Neural cell (in vitro differentiated cells): ENCODE measurements at regions not wholly inside any gene's neighbourhood (a gene's known extent, or its start where the extent isn't known, plus 50 kb on each side); places are given as distances from the start of the nearest gene placed in this dataset.

Source experiments
- H2AFZ ChIP-seq: fragments of 200-600, 300-800 bp; sonication (generic), shearing (Covaris generic); 2 replicates; pipeline ENCODE4 v1.6.0; 2014; ENCODE audit warnings: low read depth, mild to moderate bottlenecking, antibody characterized with exemption, low read length, moderate library complexity
- H3F3A ChIP-seq: fragments of 200-600 bp; shearing (Covaris generic); 2 replicates; pipeline ENCODE4 v1.6.1; 2016; ENCODE audit warnings: mild to moderate bottlenecking, moderate library complexity, mixed read lengths, antibody characterized with exemption, low read length; ENCODE audit not compliant: insufficient read depth, poor library complexity, severe bottlenecking
- H3K27ac ChIP-seq: fragments of 200-600, 300-800 bp; sonication (generic), shearing (Covaris generic); 2 replicates; pipeline ENCODE4 v1.5.1; 2014; ENCODE audit warnings: mild to moderate bottlenecking, low read length, moderate library complexity
- H3K27me3 ChIP-seq: fragments of 300-800, 200-600 bp; sonication (generic), shearing (Covaris generic); 2 replicates; pipeline ENCODE4 v1.6.0; 2014; ENCODE audit warnings: mild to moderate bottlenecking, low read depth, low read length, moderate library complexity; ENCODE audit not compliant: insufficient read depth
- H3K36me3 ChIP-seq: fragments of 300-800, 200-600 bp; sonication (generic), shearing (Covaris generic); 2 replicates; pipeline ENCODE4 v1.5.1; 2014; ENCODE audit warnings: mild to moderate bottlenecking, antibody characterized with exemption, low read length, moderate library complexity; ENCODE audit not compliant: insufficient read depth
- H3K4me2 ChIP-seq: fragments of 300-800, 200-600 bp; sonication (generic), shearing (Covaris generic); 2 replicates; pipeline ENCODE4 v1.6.0; 2014; ENCODE audit warnings: mild to moderate bottlenecking, low read length
- H3K4me3 ChIP-seq: fragments of 300-800, 200-600 bp; sonication (generic), shearing (Covaris generic); 2 replicates; pipeline ENCODE4 v1.5.1; 2014; ENCODE audit warnings: mild to moderate bottlenecking, low read length, moderate library complexity
- H3K79me2 ChIP-seq: fragments of 200-600 bp; shearing (Covaris generic); replicated peaks from 2 replicates; pipeline ENCODE4 v1.6.0; 2014; ENCODE audit warnings: mild to moderate bottlenecking, low read length, moderate library complexity; ENCODE audit not compliant: insufficient read depth
- H3K9ac ChIP-seq: fragments of 300-800, 200-600 bp; sonication (generic), shearing (Covaris generic); 2 replicates; pipeline ENCODE4 v1.6.1; 2016; ENCODE audit warnings: mild to moderate bottlenecking, low read length, mixed read lengths
- H3K9me2 ChIP-seq: fragments of 200-600 bp; shearing (Covaris generic); 2 replicates; pipeline ENCODE4 v1.6.1; 2016; ENCODE audit warnings: mild to moderate bottlenecking, low read length, mixed read lengths; ENCODE audit not compliant: insufficient read depth
- H3K9me3 ChIP-seq: fragments of 200-600, 300-800 bp; sonication (generic), shearing (Covaris generic); 2 replicates; pipeline ENCODE4 v1.6.1; 2016; ENCODE audit warnings: mild to moderate bottlenecking, mixed run types, low read length, moderate library complexity, mixed read lengths
- H4K20me1 ChIP-seq: fragments of 200-600 bp; shearing (Covaris generic); 2 replicates; pipeline ENCODE4 v1.6.1; 2016; ENCODE audit warnings: mild to moderate bottlenecking, mixed run types; ENCODE audit not compliant: insufficient read depth
- EP300 ChIP-seq: fragments of 450-650 bp; conservative IDR thresholded peaks from 2 replicates; pipeline ENCODE4 v1.6.1; 2014; ENCODE audit warnings: antibody characterized with exemption, mild to moderate bottlenecking, moderate library complexity; ENCODE audit not compliant: poor library complexity, severe bottlenecking
- MXI1 ChIP-seq: fragments of 450-650 bp; conservative IDR thresholded peaks from 2 replicates; pipeline ENCODE4 v1.6.1; 2014; ENCODE audit warnings: antibody characterized with exemption, mild to moderate bottlenecking; ENCODE audit not compliant: poor library complexity, severe bottlenecking
- POLR2AphosphoS5 ChIP-seq: IDR thresholded peaks from 2 replicates; pipeline ENCODE4 v1.6.1; 2012
- RAD21 ChIP-seq: fragments of 450-650 bp; conservative IDR thresholded peaks from 2 replicates; pipeline ENCODE4 v1.6.1; 2014; ENCODE audit warnings: antibody characterized with exemption, mild to moderate bottlenecking, moderate library complexity
- SMC3 ChIP-seq: fragments of 450-650 bp; conservative IDR thresholded peaks from 2 replicates; pipeline ENCODE4 v1.6.1; 2014; ENCODE audit warnings: antibody characterized with exemption, mild to moderate bottlenecking, moderate library complexity; ENCODE audit not compliant: poor library complexity
- TAF1 ChIP-seq: IDR thresholded peaks from 2 replicates; pipeline ENCODE4 v1.6.1; 2012; ENCODE audit warnings: low read depth
- TF ChIP-seq, protein P1 (sequence below): IDR thresholded peaks from 2 replicates; pipeline ENCODE4 v1.6.1; 2012; ENCODE audit warnings: borderline replicate concordance

DNA sequence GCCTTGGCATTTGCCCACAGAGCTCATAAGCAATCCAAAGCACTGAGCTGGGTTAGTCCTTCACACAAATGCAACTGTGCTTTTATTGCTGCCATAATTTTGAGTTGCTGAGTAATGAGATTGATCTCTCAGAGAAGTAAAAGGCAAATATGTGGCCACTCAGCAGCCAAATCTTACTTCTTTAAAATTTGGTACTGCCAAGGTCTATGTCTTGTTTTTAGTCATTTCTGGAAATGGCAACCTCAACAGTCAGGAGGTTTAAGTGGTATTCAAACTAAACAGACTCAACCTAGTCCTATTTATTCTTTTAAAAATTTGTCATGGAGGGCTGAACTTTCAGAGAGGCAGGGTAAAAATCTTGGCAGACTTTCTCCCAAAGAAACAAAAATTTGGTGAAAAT lies 216.4 kb upstream of the GJB5 start:
- no peaks in the 10 kb centered on the region for H3F3A ChIP-seq
- no peak overlapping the region for H3K4me2 ChIP-seq
- H3K9me2 ChIP-seq = no peaks in the 10 kb centered on the region
- no peak for TF ChIP-seq RAD21
- TF ChIP-seq, protein P1, sequence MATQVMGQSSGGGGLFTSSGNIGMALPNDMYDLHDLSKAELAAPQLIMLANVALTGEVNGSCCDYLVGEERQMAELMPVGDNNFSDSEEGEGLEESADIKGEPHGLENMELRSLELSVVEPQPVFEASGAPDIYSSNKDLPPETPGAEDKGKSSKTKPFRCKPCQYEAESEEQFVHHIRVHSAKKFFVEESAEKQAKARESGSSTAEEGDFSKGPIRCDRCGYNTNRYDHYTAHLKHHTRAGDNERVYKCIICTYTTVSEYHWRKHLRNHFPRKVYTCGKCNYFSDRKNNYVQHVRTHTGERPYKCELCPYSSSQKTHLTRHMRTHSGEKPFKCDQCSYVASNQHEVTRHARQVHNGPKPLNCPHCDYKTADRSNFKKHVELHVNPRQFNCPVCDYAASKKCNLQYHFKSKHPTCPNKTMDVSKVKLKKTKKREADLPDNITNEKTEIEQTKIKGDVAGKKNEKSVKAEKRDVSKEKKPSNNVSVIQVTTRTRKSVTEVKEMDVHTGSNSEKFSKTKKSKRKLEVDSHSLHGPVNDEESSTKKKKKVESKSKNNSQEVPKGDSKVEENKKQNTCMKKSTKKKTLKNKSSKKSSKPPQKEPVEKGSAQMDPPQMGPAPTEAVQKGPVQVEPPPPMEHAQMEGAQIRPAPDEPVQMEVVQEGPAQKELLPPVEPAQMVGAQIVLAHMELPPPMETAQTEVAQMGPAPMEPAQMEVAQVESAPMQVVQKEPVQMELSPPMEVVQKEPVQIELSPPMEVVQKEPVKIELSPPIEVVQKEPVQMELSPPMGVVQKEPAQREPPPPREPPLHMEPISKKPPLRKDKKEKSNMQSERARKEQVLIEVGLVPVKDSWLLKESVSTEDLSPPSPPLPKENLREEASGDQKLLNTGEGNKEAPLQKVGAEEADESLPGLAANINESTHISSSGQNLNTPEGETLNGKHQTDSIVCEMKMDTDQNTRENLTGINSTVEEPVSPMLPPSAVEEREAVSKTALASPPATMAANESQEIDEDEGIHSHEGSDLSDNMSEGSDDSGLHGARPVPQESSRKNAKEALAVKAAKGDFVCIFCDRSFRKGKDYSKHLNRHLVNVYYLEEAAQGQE = no peak
- no peak for TF ChIP-seq MXI1
- TF ChIP-seq POLR2AphosphoS5 = no peak
- TF ChIP-seq EP300 = no peak
- TF ChIP-seq TAF1 = no peak
- no peak for TF ChIP-seq SMC3
- no peak overlapping the region for H2AFZ ChIP-seq
- no peaks in the 10 kb centered on the region for H4K20me1 ChIP-seq
- H3K79me2 ChIP-seq = no peaks in the 10 kb centered on the region
- H3K4me3 ChIP-seq = no peak overlapping the region
- no peak overlapping the region for H3K9ac ChIP-seq
- H3K27ac ChIP-seq = no peak overlapping the region
- H3K27me3 ChIP-seq = no peaks in the 10 kb centered on the region
- no peaks in the 10 kb centered on the region for H3K36me3 ChIP-seq
- H3K9me3 ChIP-seq = no peaks in the 10 kb centered on the region

DNA sequence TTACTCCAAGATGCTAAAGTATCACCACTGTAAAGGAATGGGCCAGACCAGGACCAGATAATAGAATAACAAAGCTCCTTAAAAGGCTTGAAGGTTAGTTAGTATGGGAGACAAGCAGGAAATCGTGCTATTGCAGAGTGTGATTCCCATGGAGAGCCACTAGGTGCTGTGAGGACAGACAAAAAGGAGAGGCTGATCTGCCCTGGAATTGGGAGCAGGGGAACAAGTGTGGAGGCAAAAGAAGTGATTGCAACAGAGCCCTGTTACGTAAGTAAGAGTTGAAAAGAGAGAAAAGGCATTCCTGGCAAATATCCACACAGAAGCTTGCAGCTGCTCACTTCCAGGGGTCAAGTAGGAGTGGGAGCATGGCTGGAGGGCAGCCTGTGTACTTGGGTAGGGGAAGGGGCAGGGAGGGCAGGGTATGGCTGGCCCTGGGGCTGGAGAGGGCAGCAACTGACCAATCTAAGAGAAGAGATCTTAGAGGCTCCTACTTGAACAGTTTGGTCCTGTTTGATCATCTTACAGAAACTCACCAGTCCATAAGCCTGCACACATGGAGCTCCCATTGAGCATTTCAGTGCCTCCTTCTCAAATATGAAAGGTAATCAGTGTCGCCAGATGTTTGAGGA lies 207.7 kb upstream of the GJB5 start:
- H3K79me2 ChIP-seq = no peaks in the 10 kb centered on the region
- TF ChIP-seq, protein P1 = no peak
- TF ChIP-seq EP300 (no peak), TAF1 (no peak), RAD21 (no peak)
- H3K27ac ChIP-seq = no peak overlapping the region
- no peak overlapping the region for H2AFZ ChIP-seq
- H3K9ac ChIP-seq = no peak overlapping the region
- H3F3A ChIP-seq = no peaks in the 10 kb centered on the region
- H3K36me3 ChIP-seq = no peaks in the 10 kb centered on the region
- no peak overlapping the region for H3K4me3 ChIP-seq
- no peak overlapping the region for H3K4me2 ChIP-seq
- H3K9me3 ChIP-seq = no peaks in the 10 kb centered on the region
- no peaks in the 10 kb centered on the region for H3K9me2 ChIP-seq
- H4K20me1 ChIP-seq = no peaks in the 10 kb centered on the region
- no peaks in the 10 kb centered on the region for H3K27me3 ChIP-seq
